NCI-H2196 (cell line): ENCODE measurements at regions not wholly inside any gene's neighbourhood (a gene's known extent, or its start where the extent isn't known, plus 50 kb on each side); places are given as distances from the start of the nearest gene placed in this dataset.
"Not testable (repeated sequence)": the region's sequence is repeated elsewhere in the genome, so short reads cannot be mapped to it uniquely, and the experiment has no call there.

Source experiments
- DNase-seq: peaks from one replicate; lab custom pipeline; 2025; ENCODE audit not compliant: unreplicated experiment; lab: John Stamatoyannopoulos, UW

DNA sequence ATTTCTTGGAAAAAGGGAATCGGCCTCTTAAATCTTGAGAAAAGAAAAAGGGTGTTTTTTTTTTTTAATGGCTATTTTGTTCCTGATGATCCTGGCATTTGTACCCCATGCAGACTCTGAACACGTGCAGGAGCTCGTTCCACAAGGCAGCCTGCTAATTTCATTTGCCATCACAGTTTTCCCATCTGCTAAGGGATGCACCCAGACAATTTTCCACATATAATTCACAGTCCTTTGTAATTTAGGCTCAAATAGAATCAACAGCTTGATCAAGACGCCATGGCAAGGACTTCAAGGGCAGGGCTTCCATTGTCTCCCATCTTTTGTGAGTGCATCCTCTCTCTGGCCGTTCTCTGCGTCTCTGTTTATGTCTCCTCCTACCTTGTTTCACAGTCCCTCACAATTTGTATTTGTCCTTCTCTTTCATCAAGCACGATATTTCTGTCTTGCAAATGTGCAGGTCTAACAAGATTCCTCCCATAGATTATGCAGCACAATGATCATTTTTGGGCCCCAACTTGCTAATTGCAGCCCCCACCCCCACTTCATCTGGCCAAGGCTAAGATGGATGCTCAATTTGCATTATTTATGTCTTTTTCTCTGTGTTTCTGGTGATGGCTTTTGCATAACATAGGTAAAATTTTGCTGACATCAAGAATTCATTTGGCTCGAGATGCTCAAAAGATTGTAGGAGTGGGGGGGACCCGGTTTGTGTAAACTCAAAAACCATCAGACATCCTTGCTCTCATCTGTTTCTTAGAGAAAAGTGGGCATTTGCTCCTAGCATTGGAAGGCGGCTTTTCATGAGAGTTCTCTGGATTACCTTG, 356.0 kb upstream of the NPVF start:
- no peak for DNase-seq

DNA sequence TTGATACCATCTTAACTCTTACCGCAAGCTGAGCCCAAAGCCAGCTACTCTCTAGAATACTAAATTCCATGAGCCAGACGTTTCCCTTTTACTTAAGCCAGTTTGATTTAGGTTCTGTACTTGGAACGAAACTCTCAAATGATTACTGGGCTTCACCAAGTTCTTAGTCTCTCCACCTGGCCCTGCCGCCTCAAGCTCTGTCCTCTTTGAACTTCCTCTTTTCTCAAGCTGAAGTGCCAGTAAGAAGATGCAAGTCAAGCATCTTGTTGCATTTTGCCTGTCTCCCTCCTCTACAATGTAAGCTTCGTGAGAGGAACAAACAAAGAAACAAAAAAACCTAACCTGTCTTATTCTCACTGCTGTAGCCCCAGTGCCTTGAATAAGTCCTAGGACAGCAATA, 358.2 kb upstream of the NPVF start:
- DNase-seq = no peak

DNA sequence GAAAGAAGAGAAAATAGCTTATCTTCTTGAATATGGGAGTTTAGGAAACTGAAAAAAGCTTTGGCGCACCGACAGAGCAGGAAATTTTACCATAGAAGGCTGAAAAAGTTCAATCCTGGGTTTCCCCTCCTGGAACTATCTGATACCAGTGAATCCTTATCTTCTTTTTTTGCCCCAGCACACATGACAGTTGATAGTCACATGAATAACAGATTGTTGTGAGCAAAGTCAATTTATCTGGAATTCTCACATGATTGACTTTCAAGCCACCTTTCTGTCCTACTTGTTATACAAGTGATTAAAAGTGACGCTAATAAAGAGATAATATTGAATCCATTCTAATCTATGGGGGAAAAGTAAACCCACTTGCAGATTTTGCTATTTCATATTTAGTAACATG, 365.8 kb upstream of the NPVF start:
- DNase-seq = no peak

DNA sequence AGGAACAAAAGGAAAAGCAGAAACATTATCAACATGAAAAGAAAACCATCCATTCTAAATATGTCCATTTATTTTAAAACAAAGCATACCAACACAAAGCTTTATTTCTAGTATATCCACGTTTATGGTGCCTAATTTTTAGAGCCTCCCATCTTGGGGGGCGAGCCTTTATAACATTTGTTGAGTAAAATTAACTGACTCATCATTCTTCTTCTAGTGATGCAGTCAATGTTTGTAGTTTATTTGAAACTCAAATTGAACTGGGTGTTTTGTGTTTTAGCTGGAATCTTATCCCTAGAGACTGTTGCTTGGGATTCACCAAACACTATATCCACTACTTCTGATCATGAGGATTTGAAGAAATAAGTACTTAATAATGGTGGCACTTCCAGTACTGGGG, 366.4 kb upstream of the NPVF start:
- no peak for DNase-seq

DNA sequence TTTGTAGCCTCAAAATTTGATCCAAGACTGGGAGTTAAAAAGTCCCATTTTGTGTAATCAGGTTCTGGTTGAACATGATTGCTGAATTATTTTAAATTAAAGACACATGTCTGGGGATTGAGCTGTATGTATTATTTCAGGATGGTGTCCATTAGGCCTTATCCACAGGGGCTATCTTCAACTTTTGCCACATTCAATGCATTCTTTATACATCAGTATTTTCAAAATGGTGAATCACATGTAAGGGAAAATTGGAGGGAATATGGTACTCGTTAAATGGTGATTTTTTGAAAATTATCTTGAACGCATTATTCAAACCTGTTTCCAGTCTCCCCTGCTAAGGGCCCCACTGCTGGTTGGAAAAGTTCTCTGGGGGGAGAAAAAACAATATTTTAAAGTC, 367.7 kb upstream of the NPVF start:
- no peak for DNase-seq

DNA sequence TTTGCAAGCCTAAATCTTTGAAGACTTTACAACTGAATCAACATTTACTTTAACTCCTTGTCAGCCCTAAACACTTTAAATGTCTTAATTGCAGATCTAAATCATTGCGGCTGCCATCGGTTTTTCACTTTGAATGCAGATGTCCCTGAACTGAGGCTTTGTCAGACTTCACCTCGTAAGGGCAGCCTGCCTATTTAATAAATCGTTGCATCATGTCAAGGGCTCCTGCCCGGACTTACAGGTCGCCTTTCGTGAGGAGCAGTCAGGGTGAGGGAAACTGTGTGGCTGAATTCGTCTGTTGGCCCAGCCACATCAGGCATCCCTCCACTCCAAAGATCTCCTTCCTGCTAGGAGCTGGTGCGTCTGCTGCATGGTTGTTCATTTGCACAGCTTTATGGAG, 368.2 kb upstream of the NPVF start:
- DNase-seq = no peak

DNA sequence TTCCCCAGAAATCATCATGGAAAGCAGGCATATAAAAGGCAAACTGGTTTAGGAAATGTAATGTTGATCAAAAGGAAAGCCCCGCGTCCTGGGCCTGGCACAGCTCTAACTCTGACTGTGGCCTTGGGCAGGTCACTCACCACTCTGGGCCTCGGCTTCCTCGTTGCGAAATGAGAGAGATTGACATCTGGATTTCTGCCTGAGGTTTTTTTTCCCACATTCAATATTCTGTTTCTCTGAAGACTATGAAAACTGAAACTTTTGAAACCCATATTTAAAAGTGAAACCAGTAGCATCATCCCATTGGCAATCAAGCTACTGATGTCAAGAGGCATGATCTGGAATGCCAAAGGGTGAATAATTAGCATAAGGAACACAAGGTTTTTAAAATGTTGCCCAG, 369.7 kb upstream of the NPVF start:
- DNase-seq = no peak

DNA sequence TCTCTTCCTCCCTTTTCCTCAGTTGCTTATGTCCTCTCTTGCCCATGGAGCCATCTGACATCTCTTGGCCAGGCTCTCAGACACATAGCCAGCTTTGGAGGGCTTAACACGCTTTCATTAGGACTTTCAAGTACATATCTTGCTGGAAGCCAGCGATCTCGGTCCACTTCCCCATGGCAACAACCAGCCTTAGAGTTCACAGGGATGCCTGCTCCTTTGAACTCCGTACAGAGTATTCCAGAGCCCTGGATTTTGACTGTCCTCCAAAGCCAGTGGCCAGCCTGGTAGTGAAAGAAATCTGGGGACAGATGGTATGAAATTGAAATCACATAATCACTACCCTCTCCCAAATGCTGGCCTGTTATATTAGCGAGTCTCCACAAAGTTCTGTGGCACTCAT, 370.5 kb upstream of the NPVF start:
- DNase-seq = no peak

DNA sequence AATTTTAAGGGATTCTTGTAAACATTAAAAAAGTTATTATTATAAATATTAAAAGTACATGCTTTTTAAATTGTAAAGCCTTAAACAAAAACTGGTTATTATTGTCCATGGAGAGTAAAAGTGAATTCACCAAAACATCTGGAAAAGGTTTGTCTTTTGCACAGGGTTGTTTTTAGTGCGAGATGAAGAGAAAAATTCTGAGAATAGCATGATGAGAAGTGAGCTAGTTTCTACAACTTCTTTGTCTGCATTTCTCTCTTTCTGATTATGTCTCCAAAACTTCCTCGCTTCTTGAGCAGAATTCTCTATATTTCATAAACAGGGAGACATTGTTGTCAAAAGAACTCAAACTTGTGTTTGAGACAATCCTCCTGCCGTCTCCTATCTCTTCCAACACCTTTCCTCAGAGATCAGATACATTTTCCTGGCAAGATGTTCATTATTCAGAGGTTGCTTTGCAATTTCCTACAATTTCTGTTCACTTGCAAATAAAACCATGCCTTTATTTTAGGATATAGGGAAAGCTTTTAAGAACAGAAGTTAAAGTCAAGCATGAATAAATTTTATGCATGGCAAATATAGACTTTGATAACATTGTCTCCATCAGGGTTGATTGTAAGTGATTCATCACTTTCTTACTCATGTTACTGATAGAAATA, 372.1 kb upstream of the NPVF start:
- DNase-seq = no peak

DNA sequence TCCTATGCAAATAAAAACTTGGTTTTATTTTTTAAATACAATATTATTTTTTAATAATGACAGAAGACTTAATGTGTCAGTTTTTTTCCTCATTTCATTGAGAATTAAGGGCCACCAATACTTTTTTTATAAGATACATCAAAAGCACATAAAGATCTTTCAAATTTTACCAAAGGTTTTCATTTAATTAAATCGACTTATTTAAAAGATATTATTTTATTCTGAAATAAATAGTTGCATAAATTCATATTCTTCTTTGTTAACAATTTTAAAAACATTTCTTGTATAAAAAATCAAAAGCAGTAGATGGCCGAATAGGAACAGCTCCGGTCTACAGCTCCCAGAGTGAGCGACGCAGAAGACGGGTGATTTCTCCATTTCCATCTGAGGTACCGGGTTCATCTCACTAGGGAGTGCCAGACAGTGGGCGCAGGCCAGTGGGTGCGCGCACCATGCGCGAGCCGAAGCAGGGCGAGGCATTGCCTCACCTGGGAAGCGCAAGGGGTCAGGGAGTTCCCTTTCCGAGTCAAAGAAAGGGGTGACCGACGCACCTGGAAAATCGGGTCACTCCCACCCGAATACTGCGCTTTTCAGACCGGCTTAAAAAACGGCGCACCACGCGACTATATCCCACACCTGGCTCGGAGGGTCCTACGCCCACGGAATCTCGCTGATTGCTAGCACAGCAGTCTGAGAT, 374.6 kb upstream of the NPVF start:
- not testable (repeated sequence) for DNase-seq

DNA sequence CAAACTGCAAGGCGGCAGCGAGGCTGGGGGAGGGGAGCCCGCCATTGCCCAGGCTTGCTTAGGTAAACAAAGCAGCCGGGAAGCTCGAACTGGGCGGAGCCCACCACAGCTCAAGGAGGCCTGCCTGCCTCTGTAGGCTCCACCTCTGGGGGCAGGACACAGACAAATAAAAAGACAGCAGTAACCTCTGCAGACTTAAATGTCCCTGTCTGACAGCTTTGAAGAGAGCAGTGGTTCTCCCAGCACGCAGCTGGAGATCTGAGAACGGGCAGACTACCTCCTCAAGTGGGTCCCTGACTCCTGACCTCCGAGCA, 375.1 kb upstream of the NPVF start:
- DNase-seq = not testable (repeated sequence)

DNA sequence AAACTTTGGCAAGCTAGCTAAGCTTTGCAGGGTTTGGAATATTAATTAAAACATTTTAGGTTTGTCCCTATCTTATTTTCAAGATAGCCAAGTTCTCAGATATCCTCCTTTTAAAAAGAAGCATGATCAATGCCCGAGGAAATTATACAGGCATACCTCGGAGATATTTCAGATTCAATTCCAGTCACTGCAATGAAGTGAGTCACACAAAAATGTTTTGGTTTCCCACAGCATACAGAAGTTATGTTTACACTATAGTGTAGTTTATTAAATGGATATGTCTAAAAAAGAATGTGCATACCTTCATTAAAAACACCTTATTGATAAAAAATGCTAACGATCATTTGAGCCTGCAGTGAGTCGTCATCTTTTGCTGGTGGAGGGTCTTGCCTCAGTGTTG, 382.9 kb upstream of the NPVF start:
- DNase-seq = no peak

DNA sequence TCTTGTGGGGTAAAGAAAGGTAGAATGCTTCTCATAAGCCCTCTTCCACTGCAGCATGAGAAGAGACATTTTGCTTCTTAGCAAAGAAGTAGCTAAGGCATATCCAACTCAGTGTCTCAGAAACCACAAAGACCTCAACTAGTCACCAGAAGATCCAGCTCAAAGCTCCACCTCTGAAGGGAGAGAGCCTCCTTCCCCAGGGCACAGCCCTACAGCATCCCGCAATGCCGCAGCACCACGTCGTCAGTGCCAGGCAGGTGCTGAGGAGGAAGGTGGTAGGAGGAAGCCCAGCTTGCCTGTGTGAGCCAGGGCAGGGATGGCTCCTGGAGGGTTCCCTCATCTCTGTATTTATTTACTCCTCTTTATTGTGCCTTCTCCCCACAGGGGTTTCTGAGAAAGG, 385.6 kb upstream of the NPVF start:
- DNase-seq = no peak

DNA sequence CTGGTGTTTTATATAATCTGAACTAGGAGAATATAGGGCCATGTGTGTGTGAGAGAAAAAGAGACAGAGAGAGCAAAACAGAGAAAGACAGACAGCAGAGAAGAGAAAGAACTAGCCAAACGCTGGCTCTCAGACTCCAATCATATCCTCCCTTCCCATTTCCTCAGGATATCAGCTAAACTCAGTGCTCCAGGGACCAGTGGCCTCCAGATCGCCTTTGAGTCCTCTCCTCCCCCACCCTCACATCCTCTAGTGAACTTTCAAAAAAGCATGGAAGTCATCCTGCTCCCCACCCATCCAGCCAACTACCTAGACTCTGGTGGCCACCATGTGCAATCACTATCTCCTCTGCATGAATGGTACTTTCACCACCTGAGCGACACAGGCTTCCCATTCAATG, 386.1 kb upstream of the NPVF start:
- DNase-seq = no peak

DNA sequence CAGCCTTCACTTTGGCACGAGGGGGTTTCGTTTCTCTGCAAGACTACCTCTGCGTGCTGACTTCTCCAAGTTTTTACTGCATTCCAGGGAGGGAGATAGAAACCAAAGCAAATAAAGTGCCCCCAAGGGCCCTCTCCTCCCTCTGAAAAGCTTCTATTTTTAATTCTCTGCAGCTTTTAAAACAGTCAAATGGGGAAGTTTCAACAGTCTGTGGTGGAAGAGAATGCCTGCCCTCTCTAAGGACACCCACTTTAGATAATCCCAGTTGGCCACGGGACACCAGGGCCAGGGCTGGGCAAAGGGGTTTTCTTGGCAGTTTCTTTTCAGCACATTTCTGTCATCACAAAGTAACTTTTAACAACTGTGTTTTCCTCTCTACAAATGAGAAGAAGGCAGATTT, 386.7 kb upstream of the NPVF start:
- no peak for DNase-seq

DNA sequence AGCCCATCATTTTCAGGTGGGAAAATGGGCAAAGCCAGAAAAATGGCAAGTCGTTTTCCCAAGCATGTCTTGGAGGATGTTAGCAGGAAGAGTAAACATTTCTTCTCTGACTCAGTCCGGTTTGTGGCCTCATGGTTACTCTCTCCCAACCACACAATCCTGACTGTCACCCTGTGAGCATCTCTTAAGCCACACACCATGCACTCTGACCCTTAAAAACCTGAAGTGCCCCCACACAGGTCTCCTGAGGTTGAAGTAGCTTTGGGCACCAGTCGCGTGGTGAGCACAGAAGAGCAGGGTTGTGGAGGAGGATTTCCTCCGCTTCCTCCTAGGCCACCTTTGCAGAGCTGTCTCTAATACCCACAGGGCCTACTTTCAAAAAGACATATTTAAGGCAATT, 387.3 kb upstream of the NPVF start:
- DNase-seq = no peak

DNA sequence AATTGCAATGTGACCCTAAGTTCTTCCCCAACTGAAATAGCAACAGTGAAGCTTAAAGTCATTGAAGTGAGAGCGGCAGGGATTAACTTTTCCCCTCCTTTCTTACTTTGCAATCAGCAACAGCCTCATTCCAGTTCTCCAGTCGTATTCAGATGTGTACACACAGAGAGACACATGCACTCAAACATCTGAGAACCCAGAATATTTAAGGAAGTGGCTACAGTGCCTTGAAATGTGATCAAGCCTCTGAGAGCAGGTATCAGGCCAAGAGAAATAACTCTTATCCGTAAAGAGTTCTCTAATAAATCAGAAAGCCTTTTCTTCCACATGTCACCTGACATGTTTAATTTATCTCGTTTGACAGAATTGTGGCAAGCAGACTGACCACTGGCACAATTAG, 388.9 kb upstream of the NPVF start:
- no peak for DNase-seq

DNA sequence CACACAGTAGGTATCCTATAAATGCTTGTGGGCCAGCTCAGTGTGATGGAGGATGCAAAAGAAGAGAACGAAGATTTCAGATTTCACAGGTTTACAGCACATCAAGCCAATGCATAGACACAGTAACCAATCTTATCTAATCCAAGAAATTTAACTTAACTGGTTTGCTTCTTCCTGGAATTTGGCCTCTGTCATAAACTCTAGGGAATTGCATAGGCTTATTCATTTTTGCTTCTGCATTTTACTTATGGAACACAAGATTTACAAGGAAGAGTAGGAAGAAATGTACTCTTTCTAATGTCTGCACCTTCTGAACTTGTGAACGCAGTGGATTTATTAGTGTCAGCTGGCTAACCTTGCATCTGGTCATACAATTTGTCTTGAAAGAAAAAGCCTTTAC, 389.4 kb upstream of the NPVF start:
- no peak for DNase-seq

DNA sequence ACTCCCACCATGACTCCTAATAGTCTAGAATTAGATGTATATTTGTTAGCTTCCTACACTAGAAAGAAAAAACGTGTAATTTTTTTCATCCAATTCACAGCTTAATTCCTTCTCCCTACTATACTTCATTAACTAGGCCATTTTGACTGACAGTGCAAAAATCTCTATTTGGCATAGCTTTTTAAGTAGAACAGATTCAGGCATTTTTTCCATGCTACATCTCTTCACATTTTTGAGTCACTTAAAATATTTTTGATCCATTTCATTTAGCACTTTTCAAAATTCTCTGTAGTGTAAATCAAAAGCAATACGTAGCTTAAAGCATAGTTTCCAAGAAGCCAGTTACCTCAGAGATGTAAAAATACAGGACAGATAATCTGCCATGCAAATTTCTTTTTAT, 391.1 kb upstream of the NPVF start:
- DNase-seq = no peak

DNA sequence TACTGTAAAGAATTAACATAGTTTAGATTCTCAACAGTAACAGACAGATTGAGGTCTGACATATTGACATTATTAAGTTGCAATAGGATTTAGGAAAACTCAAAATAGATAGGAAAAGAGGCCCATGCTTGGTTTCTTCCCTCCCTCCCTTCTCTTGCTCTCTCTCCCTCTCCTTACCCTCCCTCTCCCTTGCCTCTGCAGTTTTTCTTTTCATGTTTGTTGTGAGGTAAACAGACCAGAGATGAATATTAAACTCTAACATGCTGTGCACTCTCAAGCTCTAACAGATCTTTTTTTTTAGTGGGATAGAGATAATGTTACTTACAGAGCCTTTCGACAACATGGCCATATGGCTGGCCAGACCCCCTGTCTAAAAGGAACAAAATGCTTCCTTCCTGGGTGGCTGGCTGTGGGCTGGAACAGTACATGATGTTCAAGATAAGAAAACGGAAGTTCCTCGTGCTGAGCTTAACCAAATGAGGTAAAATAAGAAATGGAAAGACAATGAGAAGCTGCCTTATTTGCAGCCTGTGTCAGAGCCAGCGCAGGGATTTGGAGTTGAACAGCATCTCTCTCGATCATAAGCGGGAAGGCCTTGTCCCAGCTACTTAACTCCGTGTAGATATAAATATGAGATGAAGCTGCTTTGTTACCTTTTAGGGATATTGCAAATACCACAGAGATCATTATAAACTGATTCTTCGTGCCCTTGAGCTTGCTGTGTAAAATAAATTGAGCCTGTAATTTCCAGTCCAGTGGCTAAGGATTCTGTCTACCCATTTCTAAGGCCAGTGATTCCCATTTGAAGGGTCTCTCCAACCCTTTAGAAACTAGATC, 391.9 kb upstream of the NPVF start:
- DNase-seq = no peak

DNA sequence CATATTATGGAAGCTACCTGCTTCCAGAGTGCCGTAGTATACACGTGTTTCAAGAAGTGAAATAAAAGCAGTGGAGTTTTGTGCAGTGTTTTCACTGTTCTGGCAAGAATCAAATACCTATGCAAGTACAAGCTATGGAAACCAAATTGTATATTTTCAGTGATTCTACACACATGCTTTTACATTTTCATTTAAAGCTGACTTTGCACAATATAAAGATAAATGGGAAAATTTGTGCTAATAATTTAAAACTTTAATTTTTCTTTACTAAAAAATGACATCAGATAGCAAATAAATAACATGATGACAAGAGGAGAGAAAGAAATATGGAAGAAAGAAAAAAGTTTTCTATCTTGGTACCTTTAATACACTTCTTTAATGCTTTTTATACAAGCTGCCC, 393.7 kb upstream of the NPVF start:
- DNase-seq = no peak

DNA sequence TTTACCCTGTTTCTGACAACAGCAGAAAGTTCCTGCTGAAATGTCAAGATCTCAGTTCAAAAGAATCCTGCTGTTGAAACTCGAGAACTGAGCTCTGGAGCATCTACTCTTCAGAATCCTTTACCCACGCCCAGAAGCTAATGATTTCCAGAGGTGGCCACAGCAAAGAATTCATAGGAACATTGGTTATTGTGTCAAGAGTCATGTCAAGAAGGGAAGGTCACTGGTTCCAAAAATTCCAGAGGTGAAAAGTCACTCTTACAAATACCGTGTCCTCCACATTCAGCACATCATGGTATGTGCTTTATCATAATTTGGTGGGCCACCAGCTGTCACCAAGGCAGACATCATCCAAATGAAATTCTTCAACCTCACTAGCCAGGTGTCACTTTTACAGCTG, 394.4 kb upstream of the NPVF start:
- DNase-seq = no peak
